Activated CD8-positive, alpha-beta memory T cell treated with anti-CD3 and anti-CD28 coated beads, Interleukin-2, amount 10 ng/mL, durations not matched to agents 7 days and 5 days (primary cell): ENCODE measurements at regions not wholly inside any gene's neighbourhood (a gene's known extent, or its start where the extent isn't known, plus 50 kb on each side); places are given as distances from the start of the nearest gene placed in this dataset.
"Not testable (repeated sequence)": the region's sequence is repeated elsewhere in the genome, so short reads cannot be mapped to it uniquely, and the experiment has no call there.

Experiments
- ATAC-seq: fragments of 150-1000 bp; cut with Tn5 transposase; one replicate; pipeline ENCODE4 v1.10.0; 2021; ENCODE audit warnings: moderate library complexity
- CTCF ChIA-PET: fragments of 350-600 bp; sonication (Branson Sonifier 250); formaldehyde crosslinking; loops from one replicate; lab custom pipeline; 2021; ENCODE audit warnings: antibody characterized with exemption; lab: Charles Lee
- DNase-seq: peaks from one replicate; pipeline ENCODE4 v3.0.0-alpha.2; 2020
- H3K27ac Mint-ChIP-seq: one replicate; pipeline ENCODE4 v1.8.0; 2021; ENCODE audit warnings: mild to moderate bottlenecking, mixed read lengths
- H3K27me3 Mint-ChIP-seq: one replicate; pipeline ENCODE4 v1.8.0; 2021; ENCODE audit warnings: mixed read lengths
- H3K36me3 Mint-ChIP-seq: one replicate; pipeline ENCODE4 v1.8.0; 2021; ENCODE audit warnings: mild to moderate bottlenecking, mixed read lengths
- H3K4me1 Mint-ChIP-seq: one replicate; pipeline ENCODE4 v1.8.0; 2021; ENCODE audit warnings: mixed read lengths
- H3K4me3 Mint-ChIP-seq: one replicate; pipeline ENCODE4 v1.8.0; 2021; ENCODE audit warnings: mild to moderate bottlenecking, moderate library complexity, mixed read lengths
- H3K9me3 Mint-ChIP-seq: one replicate; pipeline ENCODE4 v1.8.0; 2022; ENCODE audit warnings: low read depth, mixed read lengths

- Mint-ChIP-seq H3K27me3 (no peaks in the 10 kb centered on the region), H3K27ac (no peak overlapping the region), H3K4me1 (no peaks in the 10 kb centered on the region), H3K36me3 (no peaks in the 10 kb centered on the region), H3K4me3 (no peak overlapping the region), H3K9me3 (peaks cover 6% of the 10 kb centered on the region)
- CTCF ChIA-PET = no interaction called here
- DNase-seq = no peak
- no peak for ATAC-seq
Observed at GRCh38 chr1:71292203-71292602, 211.4 kb upstream of the ZRANB2 start.

DNA sequence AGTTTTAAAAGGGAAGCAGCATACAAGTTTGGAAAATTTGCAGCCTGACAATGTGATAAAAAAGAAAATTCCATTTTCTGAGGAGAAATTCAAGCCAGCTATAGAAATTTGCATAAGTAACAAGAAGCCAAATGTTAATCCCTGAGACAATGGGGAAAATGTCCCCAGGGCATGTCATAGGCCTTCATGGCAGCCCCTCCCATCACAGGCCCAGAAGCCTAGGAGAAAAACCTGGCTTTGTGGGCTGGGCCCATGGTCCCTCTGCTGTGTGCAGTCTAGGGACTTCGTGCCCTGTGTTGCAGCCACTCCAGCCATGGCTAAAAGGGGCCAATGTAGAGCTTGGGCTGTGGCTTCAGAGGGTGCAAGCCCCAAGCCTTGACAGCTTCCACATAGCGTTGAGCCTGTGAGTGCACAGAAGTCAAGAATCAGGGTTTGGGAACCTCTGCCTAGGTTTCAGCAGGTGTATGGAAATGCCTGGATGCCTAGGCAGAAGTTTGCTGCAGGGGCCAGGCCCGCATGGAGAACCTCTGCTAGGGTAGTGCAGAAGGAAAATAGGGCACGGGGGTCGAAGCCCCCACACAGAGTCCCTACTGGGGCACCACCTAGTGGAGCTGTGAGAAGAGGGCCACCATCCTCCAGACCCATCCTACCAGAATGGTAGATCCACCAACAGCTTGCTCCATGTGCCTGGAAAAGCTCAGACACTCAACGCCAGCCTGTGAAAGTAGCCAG is 209.8 kb upstream of the ZRANB2 start:
- H3K27me3 Mint-ChIP-seq, CTCF ChIA-PET, H3K9me3 Mint-ChIP-seq, H3K4me1 Mint-ChIP-seq, H3K4me3 Mint-ChIP-seq, ATAC-seq, H3K36me3 Mint-ChIP-seq, DNase-seq, H3K27ac Mint-ChIP-seq: not testable (repeated sequence)

DNA sequence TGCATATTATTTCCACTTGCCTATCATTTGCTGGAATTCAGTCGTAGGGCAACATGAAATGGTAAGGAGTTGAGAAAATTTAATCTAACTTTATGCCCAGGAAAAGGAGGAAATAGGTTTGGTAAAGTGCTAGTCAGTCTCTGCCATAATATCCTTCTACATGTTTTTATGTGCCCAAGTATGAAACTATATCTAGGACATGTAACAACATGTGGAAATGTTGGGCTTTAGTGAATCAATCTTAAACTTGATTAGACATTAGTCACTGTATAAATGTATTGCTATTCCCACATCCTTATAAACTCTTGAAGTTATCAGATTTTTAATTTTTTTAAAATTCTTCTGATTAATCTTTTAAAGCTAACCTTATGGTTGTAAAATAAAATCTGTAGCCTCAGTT is 204.7 kb upstream of the ZRANB2 start:
- Mint-ChIP-seq H3K27me3 (no peaks in the 10 kb centered on the region), H3K4me1 (no peaks in the 10 kb centered on the region), H3K36me3 (no peaks in the 10 kb centered on the region), H3K27ac (no peak overlapping the region), H3K4me3 (no peak overlapping the region), H3K9me3 (peaks cover 2% of the 10 kb centered on the region)
- ATAC-seq = no peak
- DNase-seq = no peak
- CTCF ChIA-PET = no interaction called here

- H3K36me3 Mint-ChIP-seq = no peaks in the 10 kb centered on the region
- H3K9me3 Mint-ChIP-seq = no peaks in the 10 kb centered on the region
- ATAC-seq (no peak), DNase-seq (no peak)
- no peak overlapping the region for H3K4me3 Mint-ChIP-seq
- no peaks in the 10 kb centered on the region for H3K27me3 Mint-ChIP-seq
- no peak overlapping the region for H3K27ac Mint-ChIP-seq
- H3K4me1 Mint-ChIP-seq = no peaks in the 10 kb centered on the region
- CTCF ChIA-PET = no interaction called here
Observed at GRCh38 chr1:71276466-71276865, 195.6 kb upstream of the ZRANB2 start.

- Mint-ChIP-seq H3K27me3 (no peaks in the 10 kb centered on the region), H3K4me1 (no peaks in the 10 kb centered on the region)
- CTCF ChIA-PET = no interaction called here
Observed at GRCh38 chr1:71273334-71273733, 192.5 kb upstream of the ZRANB2 start.

DNA sequence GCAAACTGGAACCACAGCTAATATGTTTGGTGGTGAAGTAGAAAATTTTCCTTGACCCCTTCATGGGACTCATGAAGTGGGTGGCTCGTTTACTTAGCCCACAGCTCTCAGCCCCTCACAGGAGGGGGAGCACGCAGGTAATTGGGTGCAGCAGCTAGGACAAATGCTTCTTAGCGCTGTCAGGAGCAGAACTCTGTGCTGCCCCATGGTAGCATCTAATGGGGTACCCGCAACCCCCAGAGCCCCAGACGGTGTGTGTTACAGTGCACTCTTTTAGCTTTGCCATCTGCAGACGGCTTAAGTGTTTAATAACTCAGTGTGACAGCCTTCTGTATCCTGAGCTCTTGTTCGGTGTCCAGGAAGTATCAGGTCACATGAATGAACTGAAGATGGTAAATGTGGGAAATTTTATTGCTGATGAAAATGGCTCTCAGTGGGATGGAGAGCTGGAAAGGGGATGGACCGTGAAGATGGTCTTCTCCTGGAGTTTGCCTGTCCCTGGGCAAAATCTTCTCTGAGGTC is 189.6 kb upstream of the ZRANB2 start:
- H3K4me1 Mint-ChIP-seq = no peaks in the 10 kb centered on the region
- H3K9me3 Mint-ChIP-seq = no peaks in the 10 kb centered on the region
- no peaks in the 10 kb centered on the region for H3K36me3 Mint-ChIP-seq
- ATAC-seq (no peak), DNase-seq (no peak)
- CTCF ChIA-PET = no interaction called here
- H3K4me3 Mint-ChIP-seq = no peak overlapping the region
- no peaks in the 10 kb centered on the region for H3K27me3 Mint-ChIP-seq
- no peak overlapping the region for H3K27ac Mint-ChIP-seq

More at GRCh38 chr1:71273334-71273733, 192.5 kb upstream of the ZRANB2 start:
- Mint-ChIP-seq H3K27ac (no peak overlapping the region), H3K36me3 (no peaks in the 10 kb centered on the region), H3K4me3 (no peak overlapping the region), H3K9me3 (no peaks in the 10 kb centered on the region)
- ATAC-seq (no peak), DNase-seq (no peak)

DNA sequence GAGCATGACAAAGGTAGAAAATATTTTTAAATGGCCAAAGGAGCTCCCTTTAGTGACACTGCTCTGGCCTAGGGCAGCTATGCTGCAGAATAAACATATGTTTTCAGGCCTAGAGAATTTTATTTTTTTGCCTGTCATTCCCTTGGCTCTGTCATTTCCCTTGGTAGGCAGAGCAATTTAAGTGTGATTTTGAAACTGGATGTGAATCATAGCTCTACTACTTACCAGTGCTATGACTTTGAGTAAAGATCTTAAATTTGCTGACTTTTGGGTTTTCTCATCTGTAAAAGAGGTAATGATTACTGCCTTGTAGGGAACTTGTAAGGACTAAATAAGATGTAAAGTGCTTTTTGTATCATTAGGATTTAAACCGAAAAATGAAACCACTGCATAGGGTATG is 189.0 kb upstream of the ZRANB2 start:
- H3K36me3 Mint-ChIP-seq = no peaks in the 10 kb centered on the region
- H3K27me3 Mint-ChIP-seq = no peaks in the 10 kb centered on the region
- no peaks in the 10 kb centered on the region for H3K4me1 Mint-ChIP-seq
- no peaks in the 10 kb centered on the region for H3K9me3 Mint-ChIP-seq
- H3K27ac Mint-ChIP-seq = no peak overlapping the region
- no peak for DNase-seq
- CTCF ChIA-PET = no interaction called here
- ATAC-seq = no peak
- H3K4me3 Mint-ChIP-seq = no peak overlapping the region

- no peak for DNase-seq
- Mint-ChIP-seq H3K4me3 (no peak overlapping the region), H3K9me3 (no peaks in the 10 kb centered on the region), H3K27me3 (no peaks in the 10 kb centered on the region), H3K27ac (no peak overlapping the region), H3K36me3 (no peaks in the 10 kb centered on the region), H3K4me1 (no peaks in the 10 kb centered on the region)
- CTCF ChIA-PET = no interaction called here
- ATAC-seq = no peak
Observed at GRCh38 chr1:71269179-71269578, 188.3 kb upstream of the ZRANB2 start.

DNA sequence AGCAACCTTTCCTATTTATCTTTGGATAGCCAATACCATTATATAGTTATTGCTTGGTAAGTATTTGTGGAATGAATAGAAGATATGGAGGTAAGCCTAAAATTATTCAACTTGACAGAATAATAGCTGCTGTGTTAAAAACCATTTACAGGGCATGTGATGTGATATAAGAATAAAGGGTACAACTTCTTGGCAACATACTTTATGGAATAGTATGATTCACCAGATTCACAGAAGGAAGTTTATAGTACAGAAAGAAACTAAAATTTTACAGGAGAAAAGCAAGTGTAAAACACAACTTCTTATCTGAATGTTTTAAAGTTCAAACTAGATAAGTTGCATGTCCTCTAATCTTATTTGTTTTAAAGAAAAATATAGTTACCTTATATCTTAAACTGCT is 186.4 kb upstream of the ZRANB2 start:
- CTCF ChIA-PET = no interaction called here
- Mint-ChIP-seq H3K27ac (no peak overlapping the region), H3K36me3 (no peaks in the 10 kb centered on the region), H3K27me3 (no peaks in the 10 kb centered on the region), H3K9me3 (no peaks in the 10 kb centered on the region), H3K4me3 (no peak overlapping the region), H3K4me1 (no peaks in the 10 kb centered on the region)
- DNase-seq (no peak), ATAC-seq (no peak)

DNA sequence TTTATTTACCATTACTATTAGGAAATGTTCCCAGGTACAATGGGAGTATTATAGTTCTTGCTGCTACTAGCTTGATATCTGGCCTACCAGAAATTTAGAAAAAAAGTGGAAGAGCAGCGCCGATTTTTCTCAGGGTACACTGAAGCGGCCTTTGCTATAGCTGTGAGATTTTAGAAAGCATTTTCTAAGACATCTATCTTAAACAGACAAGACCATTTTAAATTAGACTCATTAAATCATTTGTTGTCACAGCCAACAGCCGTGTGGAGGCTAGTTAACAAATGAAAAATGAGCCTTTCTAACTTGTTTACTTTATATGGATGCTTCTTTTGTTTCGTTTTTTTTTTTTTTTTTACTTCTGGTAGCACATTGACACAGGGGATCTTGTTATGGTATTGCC is 183.2 kb upstream of the ZRANB2 start:
- no peaks in the 10 kb centered on the region for H3K4me1 Mint-ChIP-seq
- DNase-seq = no peak
- no peak overlapping the region for H3K27ac Mint-ChIP-seq
- H3K27me3 Mint-ChIP-seq = no peaks in the 10 kb centered on the region
- H3K36me3 Mint-ChIP-seq = no peaks in the 10 kb centered on the region
- no peak for ATAC-seq
- no peaks in the 10 kb centered on the region for H3K9me3 Mint-ChIP-seq
- no peak overlapping the region for H3K4me3 Mint-ChIP-seq
- CTCF ChIA-PET = no interaction called here

DNA sequence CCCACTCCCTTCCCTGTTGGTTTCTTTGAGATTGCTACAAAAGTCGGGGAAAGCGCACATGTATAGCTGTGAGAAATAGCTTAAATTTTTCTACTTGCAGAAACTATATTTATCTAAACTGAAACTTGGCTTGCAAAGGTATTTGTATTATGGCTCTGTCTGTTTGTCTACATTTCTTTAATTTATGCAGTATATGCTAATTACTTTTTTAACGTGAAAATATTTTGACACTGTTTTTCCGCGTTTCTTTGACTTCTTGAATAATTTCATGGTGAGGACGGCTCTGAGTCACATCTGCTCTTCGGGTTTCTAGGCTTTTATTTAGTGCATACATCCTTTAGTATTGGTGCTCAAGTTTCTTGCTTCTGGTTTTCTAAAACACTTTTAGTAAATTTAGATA is 182.1 kb upstream of the ZRANB2 start:
- Mint-ChIP-seq H3K27me3 (no peaks in the 10 kb centered on the region), H3K27ac (no peak overlapping the region), H3K4me3 (no peak overlapping the region), H3K9me3 (no peaks in the 10 kb centered on the region), H3K36me3 (no peaks in the 10 kb centered on the region), H3K4me1 (no peaks in the 10 kb centered on the region)
- ATAC-seq (no peak), DNase-seq (no peak)
- CTCF ChIA-PET = no interaction called here

- Mint-ChIP-seq H3K9me3 (no peaks in the 10 kb centered on the region), H3K27ac (no peak overlapping the region), H3K4me3 (no peak overlapping the region), H3K36me3 (no peaks in the 10 kb centered on the region), H3K27me3 (no peaks in the 10 kb centered on the region), H3K4me1 (no peaks in the 10 kb centered on the region)
- CTCF ChIA-PET = no interaction called here
- ATAC-seq = no peak
- no peak for DNase-seq
Observed at GRCh38 chr1:71252900-71253299, 172.1 kb upstream of the ZRANB2 start.

GRCh38 chr1:71245246-71245645 is 164.4 kb upstream of the ZRANB2 start:
- no peak overlapping the region for H3K4me3 Mint-ChIP-seq
- H3K9me3 Mint-ChIP-seq = no peaks in the 10 kb centered on the region
- CTCF ChIA-PET = interaction anchor here (1.0 kb wide), 1 partner anchor 10 kb away, joined by 3 read pairs; no protein-coding TSS in a partner anchor
- no peak overlapping the region for H3K27ac Mint-ChIP-seq
- H3K36me3 Mint-ChIP-seq = no peaks in the 10 kb centered on the region
- no peaks in the 10 kb centered on the region for H3K27me3 Mint-ChIP-seq
- DNase-seq = no peak
- no peak for ATAC-seq
- no peaks in the 10 kb centered on the region for H3K4me1 Mint-ChIP-seq

DNA sequence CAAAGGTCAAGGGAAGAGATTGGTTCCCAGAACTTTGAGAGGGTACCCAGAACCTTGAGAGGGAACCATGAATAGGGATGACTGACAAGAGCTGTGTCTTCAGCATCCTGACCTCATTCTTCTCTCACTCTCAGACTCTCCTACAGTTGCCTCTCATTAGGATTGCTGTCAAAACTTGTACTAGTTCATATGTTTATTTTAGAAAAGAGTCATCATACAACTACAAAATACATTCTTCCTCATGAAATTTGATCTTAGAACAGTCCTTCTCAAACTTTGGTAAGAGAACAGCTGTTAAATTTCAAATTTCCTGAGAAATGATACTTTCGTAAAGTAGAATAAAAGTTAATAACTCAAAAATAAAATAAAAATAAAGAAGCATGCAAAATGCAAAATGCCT is 161.4 kb upstream of the ZRANB2 start:
- Mint-ChIP-seq H3K9me3 (no peaks in the 10 kb centered on the region), H3K4me3 (no peak overlapping the region), H3K27me3 (no peaks in the 10 kb centered on the region), H3K36me3 (no peaks in the 10 kb centered on the region), H3K27ac (no peak overlapping the region), H3K4me1 (no peaks in the 10 kb centered on the region)
- ATAC-seq (no peak), DNase-seq (no peak)
- CTCF ChIA-PET = no interaction called here
